SK-N-SH (cell line): ENCODE measurements at regions not wholly inside any gene's neighbourhood (a gene's known extent, or its start where the extent isn't known, plus 50 kb on each side); places are given as distances from the start of the nearest gene placed in this dataset.

Experiments used
- CTCF ChIA-PET: fragments of 300-600, 350-600 bp; formaldehyde crosslinking; extraction: SDS; loops from one replicate; lab custom pipeline; 2021; lab: Yijun Ruan, JAX
- POLR2A ChIA-PET: fragments of 350-600 bp; sonication (Branson Sonifier 250); formaldehyde crosslinking; extraction: SDS; loops from one replicate; lab custom pipeline; 2020; ENCODE audit warnings: antibody characterized with exemption, inconsistent platforms; lab: Yijun Ruan, JAX
- DNase-seq: peaks from one replicate; pipeline ENCODE4 v3.0.0; 2012
- H2AFZ ChIP-seq: fragments of 200-600 bp; sonication (generic); 2 replicates; pipeline ENCODE4 v1.8.1; 2016; ENCODE audit warnings: antibody characterized with exemption, mild to moderate bottlenecking, low read depth
- H3F3A ChIP-seq: fragments of 200-600 bp; sonication (generic); replicated peaks from 2 replicates; pipeline ENCODE3; 2016; ENCODE audit warnings: antibody characterized with exemption, mild to moderate bottlenecking; ENCODE audit not compliant: insufficient read depth
- H3K27ac ChIP-seq, 2 experiments: fragments of 200-500 bp in 1 of 2; fragments of 200-600 bp in 1 of 2; sonication (Bioruptor generic) in 1 of 2; sonication (generic), shearing (Covaris generic) in 1 of 2; 2 replicates each; pipeline versions ENCODE4 v1.5.1 to v1.6.1; 2014 to 2016; ENCODE audit warnings: low read depth in 2 of 2, inconsistent platforms in 1 of 2, low read length in 1 of 2, mild to moderate bottlenecking in 1 of 2, mixed read lengths in 1 of 2
- H3K27me3 ChIP-seq: fragments of 200-600 bp; sonication (generic), shearing (Covaris generic); 2 replicates; pipeline ENCODE4 v1.6.1; 2016; ENCODE audit warnings: mixed run types; ENCODE audit not compliant: insufficient read depth
- H3K36me3 ChIP-seq, 2 experiments: fragments of 200-500 bp in 1 of 2; fragments of 200-600 bp in 1 of 2; sonication (Bioruptor generic) in 1 of 2; sonication (generic) in 1 of 2; replicated peaks in 1 of 2; 2 replicates each; pipeline versions ENCODE3 to v1.5.1; 2014 to 2016; ENCODE audit warnings: low read length in 1 of 2, mild to moderate bottlenecking in 1 of 2; ENCODE audit not compliant: insufficient read depth in 2 of 2, control insufficient read depth in 1 of 2
- H3K4me1 ChIP-seq, 2 experiments: fragments of 200-500 bp in 1 of 2; fragments of 200-600 bp in 1 of 2; sonication (Bioruptor generic) in 1 of 2; sonication (generic), shearing (Covaris generic) in 1 of 2; 2 replicates each; pipeline versions ENCODE4 v1.5.1 to v1.6.1; 2014 to 2016; ENCODE audit warnings: low read depth in 1 of 2, low read length in 1 of 2, mixed run types in 1 of 2; ENCODE audit not compliant: insufficient read depth in 2 of 2, control insufficient read depth in 1 of 2
- H3K4me2 ChIP-seq: fragments of 200-600 bp; sonication (generic), shearing (Covaris generic); 2 replicates; pipeline ENCODE4 v1.6.1; 2017; ENCODE audit warnings: mixed run types
- H3K4me3 ChIP-seq, 2 experiments: fragments of 200-500 bp in 1 of 2; fragments of 200-600 bp in 1 of 2; sonication (Bioruptor generic) in 1 of 2; sonication (generic), shearing (Covaris generic) in 1 of 2; 2 replicates each; pipeline versions ENCODE4 v1.5.1 to v1.8.1; 2014 to 2016; ENCODE audit warnings: low read depth in 2 of 2, inconsistent platforms in 1 of 2, low read length in 1 of 2, mild to moderate bottlenecking in 1 of 2, mixed read lengths in 1 of 2, moderate library complexity in 1 of 2
- H3K79me2 ChIP-seq: fragments of 200-600 bp; sonication (generic); 2 replicates; pipeline ENCODE4 v1.8.1; 2017; ENCODE audit warnings: mild to moderate bottlenecking; ENCODE audit not compliant: insufficient read depth
- H3K9ac ChIP-seq: fragments of 200-600 bp; sonication (generic); 2 replicates; pipeline ENCODE4 v1.6.1; 2017; ENCODE audit warnings: mixed run types
- H3K9me2 ChIP-seq: fragments of 200-600 bp; sonication (generic); 2 replicates; pipeline ENCODE4 v1.6.1; 2017; ENCODE audit warnings: mixed run types
- H3K9me3 ChIP-seq: fragments of 200-600 bp; sonication (generic); 2 replicates; pipeline ENCODE4 v1.6.1; 2017; ENCODE audit warnings: mixed run types, mild to moderate bottlenecking, moderate library complexity
- H4K20me1 ChIP-seq: fragments of 200-600 bp; sonication (generic); 2 replicates; pipeline ENCODE4 v1.6.1; 2017; ENCODE audit warnings: mild to moderate bottlenecking, mixed run types; ENCODE audit not compliant: insufficient read depth
- EP300 ChIP-seq, 2 experiments: IDR thresholded peaks; 2 replicates each; pipeline versions ENCODE4 v1.4.0 to v1.6.1; 2012; ENCODE audit warnings: borderline replicate concordance in 1 of 2, low read depth in 1 of 2, low read length in 1 of 2
- JUND ChIP-seq: IDR thresholded peaks from 2 replicates; pipeline ENCODE4 v1.4.0; 2012
- NRF1 ChIP-seq: IDR thresholded peaks from 2 replicates; pipeline ENCODE4 v1.6.1; 2012; ENCODE audit warnings: low read depth, mild to moderate bottlenecking, low read length
- RCOR1 ChIP-seq: fragments of 150-350 bp; IDR thresholded peaks from 2 replicates; pipeline ENCODE4 v1.6.1; 2017; ENCODE audit warnings: antibody characterized with exemption, low read length
- REST ChIP-seq: IDR thresholded peaks from 2 replicates; pipeline ENCODE4 v1.6.1; 2012; ENCODE audit warnings: mild to moderate bottlenecking, low read depth, low read length, moderate library complexity
- RXRA ChIP-seq: IDR thresholded peaks from 2 replicates; pipeline ENCODE4 v1.4.0; 2012; ENCODE audit warnings: low read depth, mild to moderate bottlenecking, borderline replicate concordance
- TCF12 ChIP-seq: IDR thresholded peaks from 2 replicates; pipeline ENCODE4 v1.4.0; 2012
- USF1 ChIP-seq: IDR thresholded peaks from 2 replicates; pipeline ENCODE4 v1.4.0; 2012; ENCODE audit warnings: low read depth, borderline replicate concordance
- ZBTB33 ChIP-seq: IDR thresholded peaks from 2 replicates; pipeline ENCODE4 v1.4.0; 2012; ENCODE audit warnings: low read depth, borderline replicate concordance
- WGBS: methylation state at CpG from one replicate; pipeline ENCODE4 v1.1.6; 2017; ENCODE audit warnings: low lambda C conversion rate; 5-methylcytosine and 5-hydroxymethylcytosine counted together

GRCh38 chr9:119453490-119453911, 84.3 kb upstream of the BRINP1 start:
- POLR2A ChIA-PET: no interaction called here
- CTCF ChIA-PET: interaction anchor here (1.3 kb wide), 1 partner anchor 10 kb away, joined by 4 read pairs; no protein-coding TSS in a partner anchor
- 9% methylated on average over 3 of the region's 3 CpGs for WGBS

GRCh38 chr9:119451426-119451825, 82.2 kb upstream of the BRINP1 start:
- no peak overlapping the region for H3K27ac ChIP-seq
- no peak for TF ChIP-seq NRF1
- no peak for TF ChIP-seq REST
- no peak for TF ChIP-seq USF1
- ChIA-PET POLR2A (no interaction called here), CTCF (no interaction called here)
- H3K4me1 ChIP-seq: no peaks in the 10 kb centered on the region; a peak in 1 of 4 replicates
- no peaks in the 10 kb centered on the region for H3K27me3 ChIP-seq
- no peaks in the 10 kb centered on the region for H3K9me2 ChIP-seq
- no peak overlapping the region for H2AFZ ChIP-seq
- H3K36me3 ChIP-seq: no peaks in the 10 kb centered on the region
- no peak overlapping the region for H3K4me2 ChIP-seq
- H3K79me2 ChIP-seq: no peaks in the 10 kb centered on the region
- H3K4me3 ChIP-seq: no peak overlapping the region
- no peak overlapping the region for H3K9ac ChIP-seq
- H4K20me1 ChIP-seq: no peaks in the 10 kb centered on the region
- no peaks in the 10 kb centered on the region for H3K9me3 ChIP-seq
- H3F3A ChIP-seq: peaks cover 9% of the 10 kb centered on the region
- DNase-seq: no peak

More at GRCh38 chr9:119453490-119453911, 84.3 kb upstream of the BRINP1 start:
- Histone ChIP-seq H3K9me3 (no peaks in the 10 kb centered on the region), H3K4me1 (no peaks in the 10 kb centered on the region; a peak in 1 of 4 replicates), H3K27ac (peak overlapping the region in 1 of 2 experiments; percentile 58; a peak in 2 of 4 replicates), H3K27me3 (no peaks in the 10 kb centered on the region), H3K36me3 (no peaks in the 10 kb centered on the region), H3K9ac (no peak overlapping the region), H3K4me2 (peak overlapping the region; percentile 49), H3K79me2 (no peaks in the 10 kb centered on the region), H3K9me2 (no peaks in the 10 kb centered on the region)
- DNase-seq: no peak
- TF ChIP-seq RCOR1 (no peak), EP300 (IDR thresholded peaks at IDR 0.05; ENCODE audit: borderline replicate concordance in 1 of 2, low read depth in 1 of 2, low read length in 1 of 2) (peak in 1 of 2 experiments; percentile 29; a peak in 1 of 4 replicates), ZBTB33 (no peak), RXRA (peak; percentile 12; the same call in 1 of the 2 replicates), JUND (peak; percentile 39; the same call in 1 of the 2 replicates), TCF12 (peak; percentile 72)
- TF ChIP-seq, all 33 proteins: peak for 4
- Histone ChIP-seq H3F3A (peaks cover 9% of the 10 kb centered on the region), H3K4me3 (peak overlapping the region in 1 of 2 experiments; percentile 15; a peak in 1 of 4 replicates), H2AFZ (no peak overlapping the region), H4K20me1 (no peaks in the 10 kb centered on the region)
